HAP-1 (cell line): ENCODE measurements at regions not wholly inside any gene's neighbourhood (a gene's known extent, or its start where the extent isn't known, plus 50 kb on each side); places are given as distances from the start of the nearest gene placed in this dataset.

Experiments used
- DNase-seq, 2 experiments: peaks; one replicate each; pipeline ENCODE4 v3.0.0-alpha.2; 2016 to 2020; ENCODE audit warnings: low spot score in 2 of 2
- H3K27me3 ChIP-seq: fragments of 250-450 bp; sonication (Bioruptor Pico); 2 replicates; pipeline ENCODE4 v1.5.1; 2020; ENCODE audit warnings: low read depth, mild to moderate bottlenecking, moderate library complexity
- H3K36me3 ChIP-seq: fragments of 250-450 bp; sonication (Bioruptor Pico); replicated peaks from 2 replicates; pipeline ENCODE4 v1.5.1; 2020; ENCODE audit warnings: mild to moderate bottlenecking
- H3K4me1 ChIP-seq: fragments of 250-450 bp; sonication (Bioruptor Pico); 2 replicates; pipeline ENCODE4 v1.5.1; 2020; ENCODE audit warnings: mild to moderate bottlenecking
- H3K4me3 ChIP-seq: fragments of 250-450 bp; sonication (Bioruptor Pico); 2 replicates; pipeline ENCODE4 v1.5.1; 2020; ENCODE audit warnings: mild to moderate bottlenecking, moderate library complexity
- H3K9me3 ChIP-seq: fragments of 250-450 bp; sonication (Bioruptor Pico); 2 replicates; pipeline ENCODE4 v1.5.1; 2020; ENCODE audit warnings: mild to moderate bottlenecking, moderate library complexity
- in situ Hi-C: fragments of 300-500 bp; cut with MboI; formaldehyde crosslinking; loops from 3 replicates; pipeline ENCODE4 v1.14.3; 2020; ENCODE audit warnings: low sequenced_read_pairs, inconsistent platforms, mixed read lengths

DNA sequence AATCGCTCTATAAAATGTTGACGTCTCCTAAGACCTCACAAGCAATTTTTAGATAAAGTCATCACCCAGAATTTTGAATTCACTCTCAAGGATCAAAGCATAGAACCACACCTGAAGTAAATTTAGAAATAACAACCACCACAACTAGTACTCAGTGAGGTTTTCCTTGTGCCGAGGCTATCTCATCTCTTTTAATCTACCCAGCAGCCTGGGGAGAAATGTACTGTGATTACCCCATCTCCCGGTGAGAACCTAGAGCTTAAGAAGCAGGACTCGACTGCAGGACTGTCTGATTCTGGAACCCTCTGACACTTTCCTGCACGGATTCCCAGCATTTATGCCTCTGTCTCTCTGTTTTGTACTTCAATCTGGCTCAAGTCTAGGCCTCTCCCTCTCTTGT, 180.9 kb upstream of the PLXNC1 start:
- H3K9me3 ChIP-seq = 0 out of 2 replicates have a peak, but pooled peaks cover 3% of the 10 kb centered on the region
- DNase-seq = no peak
- in situ Hi-C loops = no loop called here
- H3K36me3 ChIP-seq = no peaks in the 10 kb centered on the region
- no peak overlapping the region for H3K4me3 ChIP-seq
- 0 out of 2 replicates have a peak, but pooled peaks cover 7% of the 10 kb centered on the region for H3K4me1 ChIP-seq
- no peaks in the 10 kb centered on the region for H3K27me3 ChIP-seq

DNA sequence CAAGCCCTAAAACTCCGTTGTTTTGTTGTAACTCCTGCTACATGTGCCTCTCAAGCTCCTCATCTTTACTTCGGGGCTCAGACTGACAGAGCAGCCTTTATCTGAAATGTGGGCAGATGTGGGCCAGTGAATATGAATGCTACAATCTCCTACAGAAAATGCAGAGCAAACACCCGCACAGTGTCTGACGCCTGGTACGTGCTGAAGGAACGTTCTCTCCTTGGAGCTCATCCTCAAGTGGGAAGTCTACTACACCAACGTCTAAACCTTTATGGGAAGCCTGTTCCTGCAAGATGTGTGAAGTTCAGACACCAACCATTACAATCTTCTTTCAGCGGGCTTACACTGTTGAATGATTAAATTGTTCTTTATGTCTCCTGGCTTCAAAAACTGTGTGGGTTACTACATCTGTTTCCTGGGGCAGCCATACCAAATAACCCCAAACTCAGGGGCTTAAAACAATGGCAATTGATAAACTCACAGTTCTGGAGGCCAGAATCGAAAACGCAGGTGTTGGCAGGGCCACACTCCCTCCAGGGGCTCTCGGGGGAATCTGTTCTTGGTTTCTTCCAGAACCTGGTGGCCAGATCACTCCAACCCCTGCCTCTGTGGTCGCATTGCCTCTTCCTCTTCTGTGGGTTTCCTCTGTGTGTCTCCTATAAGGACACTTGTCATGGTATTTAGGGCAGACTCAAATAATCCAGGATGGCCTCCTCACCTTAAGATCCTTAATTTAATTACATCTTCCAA, 179.7 kb upstream of the PLXNC1 start:
- DNase-seq = no peak
- 0 out of 2 replicates have a peak, but pooled peaks cover 3% of the 10 kb centered on the region for H3K9me3 ChIP-seq
- no peak overlapping the region for H3K4me3 ChIP-seq
- no peaks in the 10 kb centered on the region for H3K36me3 ChIP-seq
- 0 out of 2 replicates have a peak, but pooled peaks cover 7% of the 10 kb centered on the region for H3K4me1 ChIP-seq
- H3K27me3 ChIP-seq = no peaks in the 10 kb centered on the region
- in situ Hi-C loops = no loop called here

DNA sequence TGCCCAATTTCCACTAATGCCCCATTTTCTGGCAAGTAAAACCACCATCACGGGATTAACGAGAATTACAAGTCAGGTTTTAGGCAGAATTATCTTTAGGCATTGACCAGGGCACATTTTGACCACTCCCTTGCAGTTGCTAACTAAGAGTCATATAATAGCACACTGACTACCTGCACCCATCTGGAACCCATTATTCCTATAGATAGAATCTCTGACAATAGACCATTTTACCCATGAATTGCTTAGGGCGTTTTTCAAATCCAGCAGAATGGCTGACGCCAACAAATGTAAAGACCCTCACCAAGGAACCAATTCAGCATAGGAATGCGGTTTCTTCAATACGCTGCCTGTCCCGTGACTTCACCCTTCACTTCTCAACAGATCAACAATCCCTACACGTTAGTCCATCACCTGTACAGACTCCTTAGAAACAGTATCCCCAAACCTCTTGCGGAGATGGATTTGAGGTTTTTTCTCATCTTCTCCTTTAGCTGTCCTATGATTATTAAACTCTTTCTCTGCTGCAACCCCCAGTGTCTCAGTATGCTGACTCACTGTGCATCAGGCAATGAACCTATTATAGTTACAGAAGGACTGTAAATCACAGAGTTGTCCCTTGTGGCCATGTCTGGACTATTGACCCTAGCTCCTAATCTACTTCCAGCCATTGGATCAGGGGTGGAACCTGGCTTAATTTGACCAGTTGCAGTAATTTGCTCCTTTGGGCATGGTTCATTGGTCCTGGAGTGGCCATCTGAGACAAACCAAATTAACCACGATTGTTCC, 177.3 kb upstream of the PLXNC1 start:
- Histone ChIP-seq H3K9me3 (0 out of 2 replicates have a peak, but pooled peaks cover 3% of the 10 kb centered on the region), H3K4me1 (0 out of 2 replicates have a peak, but pooled peaks cover 7% of the 10 kb centered on the region), H3K36me3 (no peaks in the 10 kb centered on the region), H3K27me3 (no peaks in the 10 kb centered on the region), H3K4me3 (no peak overlapping the region)
- in situ Hi-C loops = no loop called here
- peak; percentile 12 to 50 for DNase-seq

DNA sequence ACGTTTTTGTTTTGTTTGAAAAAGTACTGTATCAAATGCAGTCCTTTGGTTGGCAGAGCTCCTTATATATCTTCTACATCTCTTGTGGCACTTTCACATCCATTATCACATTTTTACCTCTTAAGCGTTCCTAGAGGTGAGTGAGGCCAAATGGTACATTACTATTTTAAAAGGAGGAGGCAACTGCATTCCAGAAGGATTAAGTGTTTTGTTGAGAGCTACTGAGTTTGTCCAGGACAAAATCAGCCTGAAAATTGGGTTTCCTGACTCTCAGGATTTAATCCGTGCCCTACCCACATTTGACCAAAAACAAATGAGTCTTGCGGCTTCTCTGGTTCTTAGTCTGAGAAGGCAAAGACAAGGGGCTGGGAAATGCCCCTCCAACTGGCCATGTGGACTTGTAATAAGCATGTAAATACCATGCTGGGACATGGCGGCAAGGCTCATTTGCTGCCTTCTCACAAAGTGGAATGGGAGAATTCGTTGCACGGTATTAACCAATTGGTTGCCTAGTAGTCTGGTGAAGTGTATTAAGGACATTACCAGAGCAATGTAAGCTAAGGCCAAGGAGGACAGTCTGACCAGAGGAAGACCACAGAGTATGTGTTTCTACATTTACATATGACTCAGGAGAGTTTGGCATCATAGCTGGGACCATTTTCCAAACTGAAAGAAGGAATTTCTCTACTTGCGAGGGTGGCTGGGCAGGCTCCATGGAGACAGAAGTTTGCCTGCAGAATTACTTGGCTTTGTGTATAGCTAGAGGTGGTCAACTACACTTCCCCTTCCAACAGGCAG, 175.8 kb upstream of the PLXNC1 start:
- no peaks in the 10 kb centered on the region for H3K36me3 ChIP-seq
- H3K27me3 ChIP-seq = no peaks in the 10 kb centered on the region
- H3K4me3 ChIP-seq = no peak overlapping the region
- H3K9me3 ChIP-seq = 0 out of 2 replicates have a peak, but pooled peaks cover 3% of the 10 kb centered on the region
- peak in 1 of 2 experiments; percentile 11 for DNase-seq
- in situ Hi-C loops = no loop called here
- H3K4me1 ChIP-seq = 0 out of 2 replicates have a peak, but pooled peaks cover 7% of the 10 kb centered on the region

DNA sequence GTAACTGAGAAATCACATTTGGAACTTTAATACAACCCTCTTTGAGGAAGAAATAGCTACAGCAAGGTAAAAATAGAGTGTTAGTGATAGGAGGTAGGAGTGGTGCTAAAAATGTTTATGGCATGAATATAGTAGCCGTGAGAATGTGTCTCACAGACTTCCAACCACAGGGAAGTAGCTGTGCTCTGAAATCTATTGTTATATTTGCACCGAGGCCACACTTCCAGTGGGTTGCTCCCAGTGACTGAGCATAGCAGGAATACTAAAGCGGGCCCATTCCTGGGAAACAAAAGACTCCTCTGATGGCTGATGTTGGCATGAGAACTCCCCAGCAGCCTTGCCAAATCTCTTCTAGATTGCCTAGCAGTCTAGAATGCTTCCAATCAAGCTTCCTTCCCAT, 174.1 kb upstream of the PLXNC1 start:
- H3K4me1 ChIP-seq = 0 out of 2 replicates have a peak, but pooled peaks cover 7% of the 10 kb centered on the region
- DNase-seq = no peak
- H3K36me3 ChIP-seq = no peaks in the 10 kb centered on the region
- H3K4me3 ChIP-seq = no peak overlapping the region
- H3K27me3 ChIP-seq = no peaks in the 10 kb centered on the region
- 0 out of 2 replicates have a peak, but pooled peaks cover 3% of the 10 kb centered on the region for H3K9me3 ChIP-seq
- in situ Hi-C loops = no loop called here

DNA sequence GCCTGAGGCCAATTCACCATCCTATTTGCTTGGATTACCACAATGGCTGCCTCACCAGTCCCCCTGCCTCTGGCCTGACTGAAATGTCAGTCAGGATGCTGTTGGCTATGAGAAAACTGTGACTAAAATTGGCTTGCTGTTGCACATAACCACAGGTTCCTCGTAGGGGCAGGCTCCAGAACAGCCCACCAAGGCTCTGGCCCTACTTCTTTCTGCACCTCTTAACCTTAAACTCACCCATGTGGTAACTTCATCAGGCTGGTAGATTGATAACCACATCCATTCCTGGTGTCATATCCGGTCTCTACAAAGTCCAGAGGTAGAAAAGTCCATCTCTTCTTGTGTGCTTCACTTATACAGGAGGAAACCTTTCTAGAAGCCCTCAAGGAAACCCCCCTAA, 172.4 kb upstream of the PLXNC1 start:
- H3K36me3 ChIP-seq = no peaks in the 10 kb centered on the region
- H3K4me3 ChIP-seq = no peak overlapping the region
- no peaks in the 10 kb centered on the region for H3K27me3 ChIP-seq
- in situ Hi-C loops = no loop called here
- 0 out of 2 replicates have a peak, but pooled peaks cover 3% of the 10 kb centered on the region for H3K9me3 ChIP-seq
- 0 out of 2 replicates have a peak, but pooled peaks cover 3% of the 10 kb centered on the region for H3K4me1 ChIP-seq
- DNase-seq = no peak

DNA sequence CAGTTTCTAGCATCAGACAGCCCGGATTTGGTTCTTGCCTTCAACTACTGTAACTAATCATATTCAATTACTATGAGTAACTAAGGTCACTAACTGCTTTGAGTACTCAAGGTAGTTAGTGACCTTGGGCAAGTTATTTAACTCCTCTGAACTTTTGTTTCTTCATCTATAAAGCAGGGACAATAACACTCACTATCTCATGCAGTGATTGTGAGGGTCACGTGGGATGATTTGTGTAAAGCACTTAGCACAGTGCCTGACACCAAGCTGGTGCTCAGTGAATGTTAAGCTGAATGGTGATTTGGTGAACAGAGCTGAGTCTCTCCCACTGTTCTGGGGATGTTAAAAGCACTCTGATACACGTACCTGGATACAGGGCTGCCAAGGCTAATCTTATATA, 171.3 kb upstream of the PLXNC1 start:
- no peak overlapping the region for H3K4me3 ChIP-seq
- H3K27me3 ChIP-seq = no peaks in the 10 kb centered on the region
- no peaks in the 10 kb centered on the region for H3K4me1 ChIP-seq
- H3K36me3 ChIP-seq = no peaks in the 10 kb centered on the region
- in situ Hi-C loops = no loop called here
- no peaks in the 10 kb centered on the region for H3K9me3 ChIP-seq
- no peak for DNase-seq

DNA sequence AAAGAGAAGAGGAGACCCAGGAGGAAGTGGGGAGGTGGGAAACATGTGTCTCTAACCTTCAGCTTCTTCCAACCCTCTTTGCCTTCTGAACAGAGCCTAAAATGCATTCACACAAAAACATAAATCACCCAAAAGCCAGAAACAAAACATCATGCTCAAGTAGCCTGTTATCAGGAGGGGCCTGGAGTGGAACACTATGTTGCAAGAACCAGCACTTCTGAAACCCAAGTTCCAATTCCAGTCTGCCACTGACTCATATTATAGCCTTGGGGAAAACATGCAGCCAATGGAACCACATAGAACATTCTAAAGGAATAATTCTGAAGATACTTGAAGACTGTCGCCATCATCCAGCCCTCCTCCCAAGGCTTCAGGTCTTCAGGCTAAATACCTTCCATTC, 169.8 kb upstream of the PLXNC1 start:
- DNase-seq = no peak
- Histone ChIP-seq H3K27me3 (no peaks in the 10 kb centered on the region), H3K4me1 (no peaks in the 10 kb centered on the region), H3K36me3 (no peaks in the 10 kb centered on the region), H3K9me3 (no peaks in the 10 kb centered on the region), H3K4me3 (no peak overlapping the region)
- in situ Hi-C loops = no loop called here

DNA sequence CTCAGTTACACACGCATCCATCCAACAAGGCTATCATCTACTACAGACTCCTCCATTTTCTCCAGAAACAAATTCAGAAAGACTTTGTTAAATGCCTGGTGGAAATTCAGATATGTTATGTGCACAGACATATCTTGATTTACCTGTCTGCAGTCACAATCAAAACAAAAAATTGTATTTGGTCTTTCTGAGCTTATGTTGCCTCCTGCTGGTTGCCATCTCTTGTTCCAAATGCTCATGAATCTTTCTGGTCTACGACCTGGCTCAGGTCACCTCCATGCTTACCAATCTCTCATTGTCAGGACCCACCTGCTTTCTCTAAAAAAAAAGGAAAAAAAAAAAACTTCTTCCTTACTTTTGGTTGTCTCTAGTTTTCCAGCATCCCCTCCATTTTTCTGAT, 169.2 kb upstream of the PLXNC1 start:
- in situ Hi-C loops = no loop called here

DNA sequence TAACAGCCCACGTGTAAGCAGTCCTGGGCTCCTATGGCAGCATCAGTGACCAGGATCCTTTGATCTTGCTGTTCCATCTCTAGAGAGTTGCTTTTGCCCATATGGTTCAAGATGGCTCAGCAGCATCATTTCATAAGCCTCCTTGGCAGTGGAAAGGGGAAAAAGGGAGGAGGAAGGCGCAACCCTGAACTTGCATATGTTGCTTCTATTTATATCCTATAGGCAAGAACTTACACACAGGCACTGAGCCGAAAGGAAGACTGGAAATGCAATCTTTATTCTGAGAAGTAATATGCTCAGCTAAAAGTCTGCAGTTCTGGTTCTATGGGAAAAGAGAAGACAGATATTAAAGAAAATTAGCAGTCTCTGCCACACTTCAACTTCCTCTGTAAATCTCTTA, 167.7 kb upstream of the PLXNC1 start:
- DNase-seq = no peak
- 0 out of 2 replicates have a peak, but pooled peaks cover 2% of the 10 kb centered on the region for H3K9me3 ChIP-seq
- no peaks in the 10 kb centered on the region for H3K4me1 ChIP-seq
- no peak overlapping the region for H3K4me3 ChIP-seq
- in situ Hi-C loops = no loop called here
- no peaks in the 10 kb centered on the region for H3K27me3 ChIP-seq
- no peaks in the 10 kb centered on the region for H3K36me3 ChIP-seq

More for the DNA sequence above, 169.2 kb upstream of the PLXNC1 start:
- Histone ChIP-seq H3K36me3 (no peaks in the 10 kb centered on the region), H3K4me3 (no peak overlapping the region), H3K9me3 (0 out of 2 replicates have a peak, but pooled peaks cover 2% of the 10 kb centered on the region), H3K4me1 (no peaks in the 10 kb centered on the region), H3K27me3 (no peaks in the 10 kb centered on the region)
- DNase-seq = no peak

DNA sequence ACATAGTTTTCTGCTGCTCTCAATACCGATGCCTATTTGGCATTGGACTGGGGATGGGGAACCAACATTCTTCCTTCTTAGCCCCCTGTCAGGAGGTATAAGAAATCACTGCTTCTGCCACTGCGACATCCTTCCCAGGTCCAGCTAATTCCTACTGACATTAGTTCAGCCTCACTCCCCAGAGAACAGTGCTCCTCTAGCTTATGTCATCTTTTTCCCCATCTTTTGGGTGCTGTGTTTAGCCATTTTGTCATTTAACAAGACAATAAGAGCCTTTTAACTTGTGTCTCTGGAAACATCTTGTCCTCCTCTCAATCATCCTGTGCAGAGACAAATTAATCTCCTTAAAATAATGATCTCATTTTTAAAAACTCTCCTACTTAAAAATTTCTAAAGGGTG, 167.0 kb upstream of the PLXNC1 start:
- Histone ChIP-seq H3K9me3 (0 out of 2 replicates have a peak, but pooled peaks cover 2% of the 10 kb centered on the region), H3K4me3 (no peak overlapping the region), H3K36me3 (no peaks in the 10 kb centered on the region), H3K27me3 (no peaks in the 10 kb centered on the region), H3K4me1 (no peaks in the 10 kb centered on the region)
- in situ Hi-C loops = no loop called here
- DNase-seq = no peak

DNA sequence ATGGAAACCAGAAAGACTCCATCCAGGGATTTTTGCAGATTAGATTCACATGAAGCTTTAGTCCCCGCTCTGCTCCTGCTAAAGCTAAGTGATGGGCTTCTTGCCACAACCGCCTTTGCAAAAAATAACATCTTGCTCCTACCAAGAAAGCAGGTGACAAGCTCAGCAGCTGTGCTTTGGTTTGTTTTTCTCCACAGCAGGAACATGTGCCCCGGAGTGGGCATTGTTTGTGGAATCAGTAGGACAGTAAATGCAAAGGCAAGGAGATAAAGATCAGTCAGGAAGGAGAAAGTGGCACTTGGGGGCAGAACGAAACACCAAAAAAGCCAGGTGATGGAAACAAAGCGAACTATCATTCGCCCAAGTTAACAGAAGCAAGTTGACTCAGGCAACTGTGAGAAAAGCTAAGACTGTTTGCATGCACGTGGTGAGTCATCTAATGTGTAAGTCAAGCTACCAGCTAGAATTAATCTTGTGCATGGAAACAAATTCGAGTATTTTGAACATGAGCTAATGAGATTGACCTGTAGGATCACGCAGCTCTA, 165.5 kb upstream of the PLXNC1 start:
- in situ Hi-C loops = no loop called here
- no peaks in the 10 kb centered on the region for H3K27me3 ChIP-seq
- H3K4me1 ChIP-seq = no peaks in the 10 kb centered on the region
- no peak for DNase-seq
- no peak overlapping the region for H3K4me3 ChIP-seq
- H3K9me3 ChIP-seq = 0 out of 2 replicates have a peak, but pooled peaks cover 2% of the 10 kb centered on the region
- H3K36me3 ChIP-seq = no peaks in the 10 kb centered on the region

DNA sequence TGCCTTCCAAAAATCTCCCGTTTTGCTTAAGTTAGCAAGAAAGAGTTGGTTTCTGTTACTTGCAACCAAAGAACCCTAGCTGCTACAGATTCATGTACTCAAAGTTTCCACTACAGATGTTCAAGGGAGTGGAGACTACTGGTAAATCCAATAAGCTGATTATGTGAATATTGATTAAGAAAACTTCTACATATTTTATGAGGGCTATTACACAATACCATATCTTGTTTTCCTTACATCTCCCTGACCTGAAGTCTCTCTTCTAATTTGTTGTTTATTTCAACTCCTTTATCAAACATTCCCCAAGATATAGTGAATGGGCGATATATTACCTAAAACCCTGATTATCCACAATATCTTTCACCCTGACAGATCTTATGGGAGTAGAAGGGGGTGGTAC, 164.4 kb upstream of the PLXNC1 start:
- Histone ChIP-seq H3K9me3 (0 out of 2 replicates have a peak, but pooled peaks cover 2% of the 10 kb centered on the region), H3K27me3 (no peaks in the 10 kb centered on the region), H3K4me3 (no peak overlapping the region), H3K4me1 (no peaks in the 10 kb centered on the region), H3K36me3 (no peaks in the 10 kb centered on the region)
- in situ Hi-C loops = no loop called here
- no peak for DNase-seq
